Myocyte (in vitro differentiated cells): ENCODE measurements at regions not wholly inside any gene's neighbourhood (a gene's known extent, or its start where the extent isn't known, plus 50 kb on each side); places are given as distances from the start of the nearest gene placed in this dataset.

Experiments used
- DNase-seq: peaks from one replicate; pipeline ENCODE4 v3.0.0-alpha.2; 2012; ENCODE audit warnings: low read depth

DNA sequence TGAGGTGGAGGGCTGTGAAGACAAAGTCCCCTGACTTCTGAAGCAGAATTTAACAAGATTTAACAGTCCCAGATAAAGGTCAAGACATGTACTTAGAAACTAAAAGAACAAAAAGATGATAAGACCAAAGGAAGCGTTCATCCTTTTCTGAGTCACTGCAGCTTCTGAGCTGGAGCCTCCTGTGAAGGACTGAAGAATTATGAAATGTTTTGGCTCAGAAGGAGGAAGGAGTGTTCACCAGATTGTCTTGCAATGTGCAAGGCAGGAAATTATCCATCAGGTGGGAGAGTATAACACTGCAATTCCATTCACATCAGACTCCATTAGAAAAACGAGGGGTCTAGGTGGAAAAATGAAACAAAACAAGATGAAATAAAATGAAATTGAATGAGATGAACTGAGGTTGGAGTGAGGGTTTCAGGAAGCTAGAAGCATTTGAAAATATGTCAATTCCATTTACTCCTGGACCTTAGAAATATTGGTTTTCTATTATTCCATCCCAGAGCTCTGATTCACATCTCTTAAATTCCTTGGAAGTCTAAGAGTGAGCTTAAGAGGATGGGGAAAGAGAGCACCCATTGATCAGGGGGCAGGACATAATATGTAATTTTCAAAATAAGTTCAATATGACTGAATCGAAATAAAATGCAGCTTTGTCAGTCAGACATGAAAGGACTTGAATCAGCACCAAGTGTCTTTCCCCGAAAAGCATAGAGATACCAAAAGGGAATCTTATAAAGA is 186.1 kb upstream of the LNX1 start:
- peak; percentile 9 for DNase-seq

DNA sequence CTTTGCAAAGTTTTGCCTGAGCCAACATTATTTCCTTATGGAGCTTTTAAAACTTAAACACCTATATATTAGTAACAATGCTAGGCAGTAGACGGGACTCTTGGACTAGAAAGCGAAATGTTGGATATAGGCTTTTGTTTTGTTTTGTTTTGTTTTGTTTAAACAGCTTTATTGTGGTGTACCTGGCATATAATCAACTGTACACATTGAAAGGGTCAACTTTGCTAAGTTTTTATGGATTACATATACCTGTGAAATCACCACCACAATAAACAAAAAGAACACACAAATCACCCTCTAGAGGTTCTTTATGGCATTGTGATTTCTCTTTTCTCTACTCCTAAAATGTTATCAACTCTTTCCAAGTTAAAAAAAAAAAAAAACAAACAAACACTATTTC is 184.9 kb upstream of the LNX1 start:
- DNase-seq, result no peak

DNA sequence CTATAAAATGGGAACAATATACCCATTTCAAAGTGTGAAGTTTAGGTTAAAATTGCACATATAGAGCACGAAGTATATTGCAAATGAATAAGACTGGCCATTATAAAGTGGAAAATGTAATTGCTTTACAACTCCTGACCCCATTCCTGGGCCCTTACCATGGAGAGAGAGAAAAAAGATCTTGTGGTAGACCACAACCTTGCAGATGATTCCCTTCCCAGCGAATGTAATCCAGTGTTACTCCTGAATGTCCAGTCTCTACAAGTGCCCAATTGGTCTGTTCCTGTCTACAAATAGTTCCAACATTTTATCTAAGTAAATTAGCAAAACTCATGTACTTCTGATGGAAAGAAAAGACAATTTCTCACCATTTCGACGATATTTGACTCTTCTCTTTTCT is 184.1 kb upstream of the LNX1 start:
- DNase-seq, result peak; percentile 32

DNA sequence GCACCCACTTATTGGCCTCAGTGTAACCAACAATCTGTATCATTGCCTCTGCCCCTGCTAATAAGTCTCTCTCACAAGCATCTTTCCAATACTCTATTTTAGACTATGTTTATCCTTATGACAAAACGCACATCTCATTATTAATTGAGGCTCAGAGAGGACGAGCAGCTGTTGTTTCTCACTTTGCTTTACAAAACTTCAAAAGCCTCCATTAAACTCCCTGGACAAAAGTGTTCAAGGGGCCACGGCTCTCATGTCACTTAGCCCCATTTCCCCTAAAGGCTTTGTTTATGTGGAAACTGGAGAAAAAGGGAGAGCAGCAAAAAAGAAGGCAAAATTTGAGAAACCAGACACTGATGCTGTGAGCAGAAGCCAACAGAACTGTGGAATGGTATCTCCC is 180.0 kb upstream of the LNX1 start:
- DNase-seq, result no peak

DNA sequence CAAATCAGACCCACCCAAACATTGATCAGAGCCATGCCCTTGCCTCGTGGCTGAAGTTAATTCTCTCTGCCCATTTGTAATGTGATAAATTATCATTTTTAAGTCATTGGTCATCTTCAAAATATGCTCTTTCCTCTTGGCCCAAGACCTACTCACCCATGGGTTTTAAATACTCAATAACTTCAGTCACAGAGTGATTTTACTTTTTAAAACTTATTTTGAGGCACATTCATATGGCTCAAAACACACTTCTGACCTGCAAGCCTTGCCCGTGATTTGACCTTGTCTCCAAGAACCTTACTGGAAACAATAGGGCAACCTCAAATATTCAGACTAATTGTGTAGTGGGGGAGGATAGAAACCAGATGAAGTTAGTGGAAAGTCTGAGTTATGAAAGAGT is 176.2 kb upstream of the LNX1 start:
- DNase-seq, result peak; percentile 20

DNA sequence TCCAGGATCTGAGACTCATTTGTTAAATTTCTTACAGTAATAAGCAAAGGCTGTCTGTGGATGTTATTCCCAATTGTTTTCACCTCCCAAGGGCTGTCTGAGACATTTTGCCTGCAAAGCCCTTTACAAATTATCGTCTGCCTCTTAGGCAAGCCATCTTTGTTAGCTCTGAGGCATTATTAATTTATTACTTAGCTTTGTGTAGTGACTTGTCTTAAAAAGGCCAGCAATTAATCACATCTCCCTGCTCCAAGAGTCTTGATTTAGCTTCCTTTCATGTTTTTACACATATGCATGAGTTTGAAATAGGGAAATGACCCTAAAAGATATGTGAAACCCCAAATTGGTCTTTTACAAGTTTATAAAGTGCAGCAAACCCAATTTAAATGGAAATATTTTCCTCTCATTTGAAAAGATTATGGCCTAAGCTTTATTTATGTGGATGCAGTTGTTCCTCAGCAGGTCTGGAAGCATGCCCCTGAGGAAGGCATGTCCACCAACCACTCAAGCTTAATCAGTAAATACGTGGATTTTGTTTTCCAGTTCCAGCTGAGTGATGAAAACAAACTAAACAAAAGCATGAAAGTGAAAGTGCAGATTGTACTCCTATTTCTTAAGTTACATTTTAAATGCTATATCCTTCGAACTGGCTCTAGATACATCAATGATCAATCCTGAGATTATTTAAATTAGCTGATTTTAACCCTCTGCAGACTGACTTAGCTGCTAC is 173.6 kb upstream of the LNX1 start:
- peak; percentile 7 for DNase-seq

DNA sequence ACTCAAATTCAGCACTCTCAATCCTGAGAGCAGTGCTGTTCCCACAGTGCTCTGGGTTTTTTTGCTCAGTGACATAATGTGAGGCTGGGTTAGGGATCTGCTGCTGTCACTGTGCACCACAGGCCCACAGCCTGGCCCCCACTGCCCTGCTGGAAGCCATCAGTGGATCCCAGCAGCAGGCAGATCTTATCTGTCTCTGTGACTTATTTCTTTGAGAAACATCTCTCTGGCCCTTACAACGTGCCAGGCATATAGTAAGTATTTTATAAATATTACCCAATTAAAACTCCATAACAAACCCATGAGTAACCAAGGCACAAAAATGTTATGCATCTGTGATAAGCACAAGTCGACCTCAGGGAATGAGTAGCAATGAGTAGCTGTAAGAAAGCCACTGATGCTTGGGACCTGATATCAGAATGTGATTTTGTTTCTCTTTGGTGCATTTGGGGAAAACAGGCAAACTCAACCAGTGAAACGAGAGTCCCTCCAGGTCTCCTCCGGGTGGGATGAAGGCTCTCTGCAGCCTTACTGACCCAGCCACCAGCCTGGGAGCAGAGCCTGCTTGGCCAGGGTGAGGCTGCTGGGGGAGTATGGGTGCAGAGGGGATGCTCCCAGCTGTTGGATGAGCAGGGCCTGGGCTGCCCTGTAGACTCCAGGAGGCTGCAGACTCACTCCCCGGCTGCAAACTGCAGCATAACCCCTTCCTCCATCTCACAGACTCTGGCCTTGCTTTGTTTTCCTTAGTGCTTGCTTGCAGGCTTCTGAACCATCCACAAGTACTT is 172.7 kb upstream of the LNX1 start:
- DNase-seq, result peak; percentile 11

DNA sequence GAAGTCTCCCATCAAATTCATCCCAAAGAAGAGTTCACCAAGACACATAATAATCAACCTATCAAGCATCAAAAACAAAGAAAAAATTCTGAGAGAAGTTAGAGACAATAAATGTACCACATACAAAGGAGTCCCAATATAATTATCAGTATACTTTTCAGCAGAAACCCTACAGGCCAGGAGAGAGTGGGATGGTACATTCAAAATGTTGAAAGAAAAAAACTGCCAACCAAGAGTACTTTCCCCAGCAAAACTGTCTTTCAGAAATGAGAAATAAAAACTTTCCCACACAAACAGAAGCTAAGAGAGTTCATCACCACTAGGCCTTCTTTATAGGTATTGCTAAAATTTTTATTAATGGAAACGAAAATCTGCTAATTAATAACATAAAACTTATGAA is 164.4 kb upstream of the LNX1 start:
- no peak for DNase-seq

DNA sequence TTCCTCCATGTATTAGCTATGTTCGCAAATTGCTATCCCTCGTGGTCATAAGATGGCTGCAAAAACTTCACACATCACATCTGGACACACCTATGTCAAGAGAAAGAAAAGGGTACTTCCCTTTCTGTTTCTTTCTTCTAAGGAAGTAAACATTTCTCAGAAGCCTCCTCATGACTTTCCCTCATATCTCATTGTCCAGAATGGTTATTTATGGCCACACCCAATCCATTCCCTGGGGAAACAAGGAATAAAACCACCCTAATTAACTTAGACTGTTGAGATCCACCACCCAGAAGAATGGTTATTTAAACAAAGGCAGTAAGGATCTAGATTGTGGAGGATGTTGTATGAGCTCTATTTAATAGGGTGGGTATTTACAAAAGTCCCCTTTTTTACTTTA is 160.8 kb upstream of the LNX1 start:
- DNase-seq, result no peak

DNA sequence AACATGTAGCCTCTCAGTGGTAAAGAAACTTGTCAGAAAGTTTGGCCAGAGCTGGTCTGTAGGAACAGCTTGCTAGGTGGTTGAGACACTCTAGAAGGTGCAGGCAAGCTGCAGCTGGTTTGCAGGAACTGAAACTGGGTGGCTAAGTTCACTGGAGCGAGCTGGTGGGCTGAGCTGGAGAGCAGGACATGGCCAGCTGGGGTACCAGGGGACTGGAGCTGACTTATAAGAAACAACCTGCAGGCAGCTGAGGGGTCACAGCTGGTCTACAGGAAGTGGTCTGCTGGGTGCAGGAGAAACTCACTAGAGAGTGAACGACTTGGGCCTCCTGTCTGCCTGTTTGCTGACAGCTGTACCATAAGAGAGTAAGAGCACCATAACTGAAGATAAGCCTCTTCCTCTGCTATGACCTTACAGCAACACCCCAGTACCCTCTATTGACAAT is 157.1 kb upstream of the LNX1 start:
- peak; percentile 2 for DNase-seq

DNA sequence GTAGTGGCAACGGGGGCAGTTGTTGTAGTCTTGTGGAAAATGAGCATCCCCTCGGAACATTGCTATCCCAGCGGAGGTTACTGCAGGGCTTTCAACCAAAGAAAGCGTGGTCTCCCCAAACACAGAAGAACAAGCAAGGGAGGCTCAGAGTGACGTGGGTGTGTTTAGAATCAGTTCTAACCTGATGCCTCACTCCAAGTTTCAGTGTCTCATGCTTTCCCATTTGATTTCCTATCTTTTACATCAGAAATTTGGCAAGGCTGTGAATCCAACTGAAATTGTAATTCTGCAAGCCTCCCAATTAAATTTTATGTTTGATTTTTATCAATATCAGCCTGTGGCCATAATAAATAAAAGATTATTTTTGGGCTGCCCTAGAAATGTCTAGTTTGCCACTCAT is 156.1 kb upstream of the LNX1 start:
- no peak for DNase-seq

DNA sequence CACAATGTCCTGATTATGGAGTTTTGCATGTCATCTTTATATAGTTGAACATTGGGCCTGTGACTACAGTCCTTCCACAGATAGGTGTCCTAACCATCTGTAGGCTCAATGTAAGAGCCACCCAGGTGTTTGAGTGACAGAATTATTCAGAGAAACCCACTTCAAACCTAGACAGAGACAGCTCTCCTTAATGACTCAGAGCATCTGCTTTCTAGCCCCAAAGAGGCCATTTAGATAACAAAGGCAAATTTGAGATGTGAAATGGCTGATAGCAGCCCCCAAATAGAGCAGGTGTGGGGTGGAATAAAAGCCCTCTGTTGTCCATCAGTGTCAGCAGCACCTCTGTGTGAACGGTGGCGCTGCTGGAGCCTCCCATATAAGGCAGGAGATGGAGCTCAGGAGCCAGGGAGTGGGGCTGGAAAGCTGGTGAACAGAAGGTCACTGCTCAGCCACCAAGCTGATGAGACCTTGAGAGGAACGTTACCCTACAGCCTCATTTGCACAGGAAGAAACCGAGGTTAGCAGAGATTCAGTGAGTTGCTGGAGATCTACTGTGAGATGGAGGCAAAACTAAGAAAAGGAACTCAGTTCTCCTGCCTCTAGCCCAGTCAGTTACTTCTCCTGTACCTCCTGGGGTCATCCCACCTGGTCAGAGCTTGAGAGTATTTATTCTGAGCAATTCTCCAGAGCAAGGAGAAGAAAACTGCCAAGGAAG is 153.3 kb upstream of the LNX1 start:
- no peak for DNase-seq

DNA sequence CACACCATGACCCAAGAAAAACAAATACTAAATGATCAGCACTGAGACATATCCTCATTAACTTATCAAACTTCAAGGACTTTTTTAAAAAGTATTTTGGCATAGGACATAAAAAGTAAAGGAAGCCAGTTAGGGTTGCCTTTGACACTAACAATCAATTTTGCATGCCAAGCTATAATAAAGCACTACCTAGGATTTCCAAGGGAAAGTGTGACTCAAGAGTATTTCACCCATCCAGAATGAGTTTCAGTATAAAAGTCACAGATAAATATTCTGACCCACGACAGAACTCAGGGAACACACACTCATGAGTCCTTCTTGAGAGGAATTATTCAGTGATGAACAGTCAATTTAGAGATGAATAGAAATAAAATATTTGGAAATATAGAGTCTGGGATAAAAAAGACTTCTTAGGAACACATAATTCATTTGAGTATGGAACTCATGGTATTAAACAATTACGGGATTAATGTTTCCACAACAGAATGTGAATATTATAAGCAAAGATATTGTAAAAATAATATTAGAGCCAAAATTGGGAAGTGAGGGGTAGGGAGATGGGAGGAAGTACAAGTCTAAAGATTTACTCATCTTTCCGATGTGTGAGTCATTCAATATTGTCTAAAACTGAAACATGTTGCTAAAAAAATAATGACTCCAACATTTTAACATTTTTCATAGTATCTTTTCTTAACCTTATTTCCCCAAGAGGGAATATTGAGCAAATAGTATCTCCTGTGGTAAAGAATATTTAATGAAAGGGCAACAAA is 143.5 kb upstream of the LNX1 start:
- peak; percentile 21 for DNase-seq

DNA sequence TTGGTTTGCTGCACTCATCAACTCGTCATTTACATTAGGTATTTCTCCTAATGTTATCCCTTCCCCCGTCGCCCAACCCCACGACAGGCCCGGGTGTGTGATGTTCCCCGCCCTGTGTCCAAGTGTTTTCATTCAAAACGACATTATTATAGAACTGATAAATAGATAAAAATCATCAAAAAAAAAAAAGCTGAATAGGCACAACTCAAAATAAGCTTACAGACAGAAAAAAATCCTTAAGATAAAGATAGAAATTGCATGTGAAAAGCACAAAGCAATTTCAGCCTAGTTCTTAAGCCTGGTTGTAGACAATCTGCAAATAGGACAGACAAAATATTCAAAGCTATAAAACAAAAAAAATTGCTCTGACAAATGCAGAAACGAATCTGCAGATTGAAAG is 142.9 kb upstream of the LNX1 start:
- no peak for DNase-seq

DNA sequence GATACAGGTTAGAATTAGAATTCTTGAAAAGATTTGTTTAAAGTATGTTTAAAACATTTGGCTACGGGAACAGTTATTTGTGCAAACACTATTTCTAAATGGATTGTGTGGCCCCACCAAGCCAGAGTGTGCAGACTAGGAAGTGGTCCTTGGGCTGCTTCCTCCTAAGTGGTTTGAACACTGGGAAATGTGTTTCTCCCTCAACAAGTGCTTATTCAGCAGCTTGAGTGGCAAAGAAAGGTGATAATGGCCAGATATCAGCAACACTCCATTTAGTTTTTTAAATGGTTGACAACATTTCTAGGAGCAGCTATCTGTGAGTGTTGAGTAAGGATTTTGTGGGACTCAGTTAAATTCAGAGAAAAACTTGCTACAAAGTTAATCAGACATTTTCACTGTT is 141.4 kb upstream of the LNX1 start:
- no peak for DNase-seq

DNA sequence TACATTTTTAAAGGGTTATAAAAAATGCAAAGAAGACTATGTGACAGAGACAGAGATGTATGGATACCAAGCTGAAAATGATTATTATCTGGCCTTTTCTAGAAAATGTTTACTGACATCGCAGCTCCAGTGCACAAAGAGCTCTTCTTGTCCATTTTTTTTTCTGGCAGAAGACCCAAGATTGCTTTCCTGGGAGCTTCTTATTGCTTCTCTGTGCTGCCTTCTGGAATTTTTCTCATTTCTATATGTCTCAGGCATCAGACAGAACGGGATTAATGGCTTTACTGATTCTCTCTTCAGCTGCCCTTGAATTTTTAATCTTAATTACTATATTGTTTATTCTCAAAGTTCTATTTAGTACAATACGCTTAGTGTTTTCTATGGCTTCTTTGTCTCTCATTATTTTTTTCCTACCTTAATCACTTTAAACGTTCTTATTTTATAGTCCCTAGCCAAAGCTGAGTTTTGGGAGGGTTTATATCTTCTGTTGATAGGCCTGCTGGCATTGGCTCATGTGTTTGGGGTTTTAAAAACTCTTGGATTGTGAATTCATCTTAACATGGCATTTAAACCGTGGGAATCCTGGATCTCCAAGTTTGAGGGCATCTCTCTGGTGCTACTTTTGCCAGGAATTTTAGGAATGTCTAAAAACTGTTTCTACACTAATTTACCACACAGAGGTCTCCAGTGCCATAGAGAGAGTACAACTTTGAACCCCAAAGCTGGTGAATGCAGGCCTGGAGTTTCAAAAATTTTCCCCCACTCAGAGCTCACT is 138.9 kb upstream of the LNX1 start:
- DNase-seq, result peak; percentile 12

DNA sequence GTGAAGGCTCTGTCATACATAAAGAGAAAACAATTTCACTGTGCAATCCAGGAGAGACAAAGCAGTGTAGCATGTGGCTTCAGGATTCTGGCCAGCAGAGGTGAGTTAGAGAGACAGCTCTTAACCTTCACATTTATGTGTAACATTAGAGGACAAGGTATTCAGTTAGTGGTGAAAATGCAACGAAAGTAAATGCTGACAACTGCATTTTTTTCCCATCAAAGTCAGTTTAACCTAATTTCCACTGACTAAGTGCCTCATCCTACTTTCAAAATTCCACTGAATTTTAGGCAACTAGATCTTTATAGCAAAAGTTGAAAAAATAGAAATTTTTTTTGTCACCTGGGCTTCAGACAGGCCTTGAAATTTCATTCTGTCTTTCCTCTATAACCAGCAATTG is 130.8 kb upstream of the LNX1 start:
- DNase-seq, result no peak

DNA sequence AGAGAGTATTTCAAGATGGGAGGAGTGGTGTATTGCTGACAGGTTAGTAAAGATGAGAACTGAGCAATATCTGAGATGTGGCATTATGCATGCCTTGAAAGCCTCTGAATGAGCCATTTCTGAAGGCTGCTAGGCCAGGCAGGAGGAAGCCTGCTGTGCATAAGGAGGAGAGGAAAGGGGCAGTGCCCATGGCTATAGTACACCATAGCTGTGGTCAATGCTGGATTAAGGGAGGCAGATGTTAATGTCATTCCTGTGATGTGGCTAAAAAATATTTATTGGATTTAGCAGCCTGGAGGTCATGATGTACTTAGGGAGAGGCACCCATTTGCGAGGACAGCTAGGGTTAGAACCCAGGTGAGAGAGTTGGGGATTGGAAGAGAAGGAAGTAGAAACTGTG is 130.0 kb upstream of the LNX1 start:
- peak; percentile 44 for DNase-seq

DNA sequence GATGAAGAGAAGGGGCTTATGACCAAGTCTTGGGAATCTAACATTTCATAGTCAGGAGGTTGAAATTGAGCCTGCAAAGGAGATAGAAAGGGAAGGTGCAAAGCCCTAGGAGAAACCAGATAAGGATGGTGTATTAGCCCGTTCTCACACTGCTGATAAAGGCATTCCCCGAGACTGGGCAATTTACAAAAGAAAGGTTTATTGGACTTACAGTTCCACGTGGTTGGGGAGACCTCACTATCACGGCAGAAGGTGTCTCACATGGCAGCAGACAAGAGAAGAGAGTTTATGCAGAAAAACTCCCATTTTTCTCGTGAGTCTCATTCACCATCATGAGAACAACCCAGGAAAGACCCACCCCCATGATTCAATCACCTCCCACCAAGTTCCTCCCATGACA is 129.5 kb upstream of the LNX1 start:
- DNase-seq, result no peak

DNA sequence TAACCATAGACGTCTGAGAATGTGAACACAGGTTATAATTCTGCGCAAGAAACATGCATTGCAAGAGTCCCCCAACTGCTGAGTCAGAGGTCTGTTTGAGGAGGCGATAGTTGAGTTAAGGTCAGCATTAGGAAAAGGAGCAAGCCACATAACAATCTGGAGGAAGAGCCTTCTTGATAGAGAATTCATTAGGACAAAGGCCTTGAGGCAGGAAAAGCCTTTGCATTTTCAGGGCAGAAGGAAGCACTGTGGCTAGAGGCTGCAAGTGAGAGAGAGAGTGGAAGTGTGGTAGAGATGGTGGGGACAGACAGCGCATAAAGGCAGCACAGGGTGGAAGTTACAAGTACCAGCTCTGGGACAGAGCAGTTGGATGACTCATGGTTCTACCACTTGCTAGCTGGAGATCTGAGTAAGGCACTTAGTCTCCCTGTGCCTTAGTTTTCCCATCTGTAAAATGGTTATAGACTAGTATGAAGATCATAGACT is 125.8 kb upstream of the LNX1 start:
- DNase-seq, result no peak
